ENCODE measurements at regions not wholly inside any gene's neighbourhood (a gene's known extent, or its start where the extent isn't known, plus 50 kb on each side); places are given as distances from the start of the nearest gene placed in this dataset.

- Mint-ChIP-seq H3K4me1 (ENCODE audit: low read depth) (no peaks in the 10 kb centered on the region), H3K4me3 (no peak overlapping the region), H3K9me3 (no peaks in the 10 kb centered on the region), H3K27ac (no peak overlapping the region), H3K27me3 (no peaks in the 10 kb centered on the region), H3K36me3 (ENCODE audit: low read depth) (no peaks in the 10 kb centered on the region)
Measured at GRCh38 chr5:12019306-12019705, 115.1 kb upstream of the CTNND2 start.

- no peaks in the 10 kb centered on the region for H3K27me3 Mint-ChIP-seq
- no peaks in the 10 kb centered on the region for H3K9me3 Mint-ChIP-seq
- no peaks in the 10 kb centered on the region for H3K36me3 Mint-ChIP-seq (ENCODE audit: low read depth)
- no peak overlapping the region for H3K4me3 Mint-ChIP-seq
- H3K27ac Mint-ChIP-seq = no peak overlapping the region
- H3K4me1 Mint-ChIP-seq (ENCODE audit: low read depth) = no peaks in the 10 kb centered on the region
Measured at GRCh38 chr5:12017007-12017406, 112.8 kb upstream of the CTNND2 start.

GRCh38 chr5:12016159-12016746 lies 112.0 kb upstream of the CTNND2 start:
- Mint-ChIP-seq H3K27me3 (no peaks in the 10 kb centered on the region), H3K4me1 (ENCODE audit: low read depth) (no peaks in the 10 kb centered on the region), H3K36me3 (ENCODE audit: low read depth) (no peaks in the 10 kb centered on the region), H3K9me3 (no peaks in the 10 kb centered on the region), H3K4me3 (no peak overlapping the region), H3K27ac (no peak overlapping the region)

- H3K4me3 Mint-ChIP-seq = no peak overlapping the region
- H3K36me3 Mint-ChIP-seq (ENCODE audit: low read depth) = no peaks in the 10 kb centered on the region
- H3K4me1 Mint-ChIP-seq (ENCODE audit: low read depth) = no peaks in the 10 kb centered on the region
- H3K27ac Mint-ChIP-seq = no peak overlapping the region
- no peaks in the 10 kb centered on the region for H3K27me3 Mint-ChIP-seq
- peaks cover 10% of the 10 kb centered on the region for H3K9me3 Mint-ChIP-seq
Measured at GRCh38 chr5:12013351-12013750, 109.1 kb upstream of the CTNND2 start.

GRCh38 chr5:12003680-12004079 lies 99.4 kb upstream of the CTNND2 start:
- H3K4me3 Mint-ChIP-seq = no peak overlapping the region
- no peaks in the 10 kb centered on the region for H3K36me3 Mint-ChIP-seq (ENCODE audit: low read depth)
- H3K27me3 Mint-ChIP-seq = no peaks in the 10 kb centered on the region
- H3K4me1 Mint-ChIP-seq (ENCODE audit: low read depth) = no peaks in the 10 kb centered on the region
- peaks cover 12% of the 10 kb centered on the region for H3K9me3 Mint-ChIP-seq
- no peak overlapping the region for H3K27ac Mint-ChIP-seq

- H3K27me3 Mint-ChIP-seq = no peaks in the 10 kb centered on the region
- H3K4me3 Mint-ChIP-seq = no peak overlapping the region
- H3K9me3 Mint-ChIP-seq = peaks cover 8% of the 10 kb centered on the region
- H3K36me3 Mint-ChIP-seq (ENCODE audit: low read depth) = no peaks in the 10 kb centered on the region
- H3K27ac Mint-ChIP-seq = no peak overlapping the region
- H3K4me1 Mint-ChIP-seq (ENCODE audit: low read depth) = no peaks in the 10 kb centered on the region
Measured at GRCh38 chr5:11998397-11998796, 94.2 kb upstream of the CTNND2 start.

- Mint-ChIP-seq H3K27ac (no peak overlapping the region), H3K27me3 (no peaks in the 10 kb centered on the region), H3K4me3 (no peak overlapping the region), H3K4me1 (ENCODE audit: low read depth) (no peaks in the 10 kb centered on the region), H3K9me3 (peaks cover 8% of the 10 kb centered on the region), H3K36me3 (ENCODE audit: low read depth) (no peaks in the 10 kb centered on the region)
Measured at GRCh38 chr5:11997942-11998341, 93.7 kb upstream of the CTNND2 start.

GRCh38 chr5:11992518-11992917 lies 88.3 kb upstream of the CTNND2 start:
- Mint-ChIP-seq H3K36me3 (ENCODE audit: low read depth) (no peaks in the 10 kb centered on the region), H3K9me3 (peaks cover 8% of the 10 kb centered on the region), H3K27ac (no peak overlapping the region), H3K4me1 (ENCODE audit: low read depth) (no peaks in the 10 kb centered on the region), H3K27me3 (no peaks in the 10 kb centered on the region), H3K4me3 (no peak overlapping the region)

- Mint-ChIP-seq H3K4me3 (no peak overlapping the region), H3K27me3 (no peaks in the 10 kb centered on the region), H3K4me1 (ENCODE audit: low read depth) (no peaks in the 10 kb centered on the region), H3K9me3 (peaks cover 11% of the 10 kb centered on the region), H3K27ac (no peak overlapping the region), H3K36me3 (ENCODE audit: low read depth) (no peaks in the 10 kb centered on the region)
Measured at GRCh38 chr5:11985993-11986392, 81.7 kb upstream of the CTNND2 start.

GRCh38 chr5:11984196-11984595 lies 80.0 kb upstream of the CTNND2 start:
- H3K9me3 Mint-ChIP-seq = peaks cover 11% of the 10 kb centered on the region
- H3K27ac Mint-ChIP-seq = no peak overlapping the region
- no peaks in the 10 kb centered on the region for H3K4me1 Mint-ChIP-seq (ENCODE audit: low read depth)
- H3K4me3 Mint-ChIP-seq = no peak overlapping the region
- H3K27me3 Mint-ChIP-seq = no peaks in the 10 kb centered on the region
- H3K36me3 Mint-ChIP-seq (ENCODE audit: low read depth) = no peaks in the 10 kb centered on the region

- Mint-ChIP-seq H3K4me3 (no peak overlapping the region), H3K9me3 (peaks cover 11% of the 10 kb centered on the region), H3K27ac (no peak overlapping the region), H3K4me1 (ENCODE audit: low read depth) (no peaks in the 10 kb centered on the region), H3K36me3 (ENCODE audit: low read depth) (no peaks in the 10 kb centered on the region), H3K27me3 (no peaks in the 10 kb centered on the region)
Measured at GRCh38 chr5:11981986-11982385, 77.7 kb upstream of the CTNND2 start.

- H3K9me3 Mint-ChIP-seq = peaks cover 11% of the 10 kb centered on the region
- no peaks in the 10 kb centered on the region for H3K36me3 Mint-ChIP-seq (ENCODE audit: low read depth)
- no peak overlapping the region for H3K27ac Mint-ChIP-seq
- H3K4me1 Mint-ChIP-seq (ENCODE audit: low read depth) = no peaks in the 10 kb centered on the region
- no peak overlapping the region for H3K4me3 Mint-ChIP-seq
- H3K27me3 Mint-ChIP-seq = no peaks in the 10 kb centered on the region
Measured at GRCh38 chr5:11977904-11978303, 73.7 kb upstream of the CTNND2 start.

GRCh38 chr5:11973469-11973868 lies 69.2 kb upstream of the CTNND2 start:
- no peak overlapping the region for H3K4me3 Mint-ChIP-seq
- no peaks in the 10 kb centered on the region for H3K27me3 Mint-ChIP-seq
- H3K4me1 Mint-ChIP-seq (ENCODE audit: low read depth) = no peaks in the 10 kb centered on the region
- no peak overlapping the region for H3K27ac Mint-ChIP-seq
- no peaks in the 10 kb centered on the region for H3K36me3 Mint-ChIP-seq (ENCODE audit: low read depth)
- peaks cover 6% of the 10 kb centered on the region for H3K9me3 Mint-ChIP-seq

GRCh38 chr5:11963227-11963626 lies 59.0 kb upstream of the CTNND2 start:
- H3K27ac Mint-ChIP-seq = no peak overlapping the region
- H3K4me1 Mint-ChIP-seq (ENCODE audit: low read depth) = no peaks in the 10 kb centered on the region
- H3K4me3 Mint-ChIP-seq = no peak overlapping the region
- no peaks in the 10 kb centered on the region for H3K36me3 Mint-ChIP-seq (ENCODE audit: low read depth)
- H3K27me3 Mint-ChIP-seq = no peaks in the 10 kb centered on the region
- H3K9me3 Mint-ChIP-seq = peaks cover 4% of the 10 kb centered on the region

- H3K27me3 Mint-ChIP-seq = no peaks in the 10 kb centered on the region
- H3K27ac Mint-ChIP-seq = no peak overlapping the region
- H3K4me1 Mint-ChIP-seq (ENCODE audit: low read depth) = no peaks in the 10 kb centered on the region
Measured at GRCh38 chr5:11962122-11962521, 57.9 kb upstream of the CTNND2 start.

GRCh38 chr5:11958321-11958720 lies 54.1 kb upstream of the CTNND2 start:
- Mint-ChIP-seq H3K9me3 (peaks cover 8% of the 10 kb centered on the region), H3K4me3 (no peak overlapping the region), H3K27ac (no peak overlapping the region), H3K4me1 (ENCODE audit: low read depth) (no peaks in the 10 kb centered on the region), H3K36me3 (ENCODE audit: low read depth) (no peaks in the 10 kb centered on the region), H3K27me3 (no peaks in the 10 kb centered on the region)

More at GRCh38 chr5:11962122-11962521, 57.9 kb upstream of the CTNND2 start:
- no peak overlapping the region for H3K4me3 Mint-ChIP-seq
- peaks cover 4% of the 10 kb centered on the region for H3K9me3 Mint-ChIP-seq
- no peaks in the 10 kb centered on the region for H3K36me3 Mint-ChIP-seq (ENCODE audit: low read depth)

Measured in stimulated activated naive CD8-positive, alpha-beta T cell treated with anti-CD3 and anti-CD28 coated beads, Interleukin-15, Interleukin-2, amounts not matched to agents 100 ng/mL and 50 ng/mL, for 24 hours (primary cell).